Ureter (tissue), 1 donor: ENCODE measurements at regions not wholly inside any gene's neighbourhood (a gene's known extent, or its start where the extent isn't known, plus 50 kb on each side); places are given as distances from the start of the nearest gene placed in this dataset.

Experiments used
- DNase-seq: peaks from one replicate; pipeline ENCODE4 v3.0.0-alpha.2; 2020; ENCODE audit warnings: low spot score
- donor health status: DM: yes; HTN: yes; CAD: no.

DNA sequence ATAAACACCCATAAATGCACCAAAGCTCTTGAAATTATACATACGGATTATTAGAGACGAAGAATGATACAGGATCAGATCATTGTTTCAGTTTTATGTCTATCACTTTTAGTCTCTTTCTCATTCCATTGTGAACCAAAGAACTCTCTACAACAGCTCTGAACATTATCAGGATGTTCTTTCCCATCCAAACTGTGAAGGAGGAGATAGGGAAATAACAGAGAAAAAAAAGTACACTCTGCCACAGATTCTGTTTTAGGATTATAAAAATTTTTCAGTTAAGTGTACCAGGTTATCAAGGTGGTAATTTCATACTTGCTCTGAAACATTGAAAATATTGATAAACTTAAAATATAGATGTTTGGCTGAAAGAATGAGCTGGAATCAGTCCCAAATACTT, 270.9 kb downstream of the MZT1 start:
- DNase-seq, result no peak

DNA sequence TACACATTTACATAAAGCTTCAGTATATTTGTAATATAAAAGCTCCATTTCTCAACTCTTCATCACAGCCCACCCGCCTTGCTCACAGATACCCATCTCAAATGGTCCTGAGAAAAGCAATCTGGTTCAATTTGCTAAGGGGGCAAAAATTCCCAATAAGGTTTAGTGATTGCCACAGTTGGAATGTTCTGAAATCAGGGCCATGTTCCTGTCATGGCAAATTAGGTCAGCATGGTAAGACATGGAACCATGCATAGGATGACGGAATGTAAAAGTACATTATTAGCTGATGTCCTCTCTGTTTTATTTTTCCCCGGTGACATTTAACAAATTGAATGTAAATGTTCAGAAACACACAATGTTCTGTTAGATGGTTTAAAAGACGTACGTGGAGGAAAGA, 274.3 kb downstream of the MZT1 start:
- DNase-seq, result no peak

DNA sequence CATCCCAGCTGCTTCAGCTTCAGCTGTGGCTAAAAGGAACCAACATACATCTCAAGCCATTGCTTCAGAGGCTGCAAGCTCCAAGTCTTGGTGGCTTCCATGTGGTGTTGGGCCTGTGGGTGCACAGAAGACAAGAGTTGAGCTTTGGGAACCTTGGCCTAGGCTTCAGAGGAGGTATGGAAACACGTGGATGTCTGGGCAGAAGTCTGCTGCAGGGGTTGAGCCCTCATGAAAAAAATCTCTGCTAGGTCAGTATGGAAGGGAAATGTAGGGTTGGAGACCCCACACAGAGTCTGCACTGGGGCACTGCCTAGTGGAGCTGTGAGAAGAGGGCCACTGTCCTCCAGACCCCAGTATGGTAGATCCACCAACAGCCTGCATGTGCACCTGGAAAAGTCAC, 279.3 kb downstream of the MZT1 start:
- no peak for DNase-seq

DNA sequence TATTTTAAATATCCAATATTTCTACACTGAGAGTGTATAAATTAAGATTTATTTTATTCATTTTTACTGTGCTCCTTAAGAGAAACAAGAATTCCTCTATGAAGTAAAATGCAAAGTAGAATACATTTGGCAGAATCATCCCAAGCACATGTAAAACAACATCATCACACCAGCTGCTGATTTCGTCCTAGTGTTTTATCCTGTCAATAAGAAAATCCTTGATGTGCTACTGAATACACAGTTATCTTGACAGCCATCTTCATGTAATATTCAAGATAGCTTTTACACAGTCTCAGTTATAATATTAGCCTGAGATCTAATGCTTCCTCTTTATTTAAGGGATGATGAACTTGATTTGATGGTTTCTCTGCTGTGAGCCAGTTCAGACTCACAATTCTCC, 282.4 kb downstream of the MZT1 start:
- DNase-seq, result no peak

DNA sequence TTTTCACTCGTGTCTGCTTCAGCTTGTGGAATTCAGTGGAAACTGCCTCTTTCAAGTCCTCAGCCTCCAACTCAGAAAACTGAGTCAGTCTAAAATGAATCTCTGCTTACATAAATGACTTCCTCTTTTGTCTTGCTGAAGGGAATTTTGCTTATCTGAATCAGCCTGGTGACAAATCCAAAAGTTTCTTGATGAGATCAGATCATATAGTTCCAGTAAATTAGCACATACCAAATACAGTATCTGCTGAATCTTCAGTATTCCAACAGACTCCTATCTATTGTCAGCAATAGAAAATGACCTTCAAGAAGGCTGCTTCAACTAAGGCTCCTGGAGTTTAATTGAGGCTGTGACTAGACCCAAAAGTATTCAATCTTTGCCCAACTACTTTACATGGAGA, 290.0 kb downstream of the MZT1 start:
- DNase-seq, result no peak

DNA sequence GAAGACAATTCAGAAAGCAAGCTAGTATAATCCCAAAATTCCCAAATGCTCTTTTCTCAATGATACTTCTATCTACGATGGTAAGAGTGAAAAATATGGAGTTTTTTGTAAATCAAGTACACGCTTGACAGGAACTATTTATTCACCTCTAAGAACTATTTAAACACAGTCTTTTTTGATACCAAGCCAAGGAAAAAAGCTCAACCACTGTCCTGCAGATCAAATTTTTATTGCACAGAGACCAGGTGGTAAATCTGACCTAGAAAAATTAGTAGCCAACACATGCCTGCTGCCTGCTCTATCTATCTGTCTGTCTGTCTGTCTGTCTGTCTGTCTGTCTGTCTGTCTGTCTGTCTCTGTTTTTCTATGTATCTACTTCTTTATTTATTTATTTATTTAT, 292.2 kb downstream of the MZT1 start:
- no peak for DNase-seq

DNA sequence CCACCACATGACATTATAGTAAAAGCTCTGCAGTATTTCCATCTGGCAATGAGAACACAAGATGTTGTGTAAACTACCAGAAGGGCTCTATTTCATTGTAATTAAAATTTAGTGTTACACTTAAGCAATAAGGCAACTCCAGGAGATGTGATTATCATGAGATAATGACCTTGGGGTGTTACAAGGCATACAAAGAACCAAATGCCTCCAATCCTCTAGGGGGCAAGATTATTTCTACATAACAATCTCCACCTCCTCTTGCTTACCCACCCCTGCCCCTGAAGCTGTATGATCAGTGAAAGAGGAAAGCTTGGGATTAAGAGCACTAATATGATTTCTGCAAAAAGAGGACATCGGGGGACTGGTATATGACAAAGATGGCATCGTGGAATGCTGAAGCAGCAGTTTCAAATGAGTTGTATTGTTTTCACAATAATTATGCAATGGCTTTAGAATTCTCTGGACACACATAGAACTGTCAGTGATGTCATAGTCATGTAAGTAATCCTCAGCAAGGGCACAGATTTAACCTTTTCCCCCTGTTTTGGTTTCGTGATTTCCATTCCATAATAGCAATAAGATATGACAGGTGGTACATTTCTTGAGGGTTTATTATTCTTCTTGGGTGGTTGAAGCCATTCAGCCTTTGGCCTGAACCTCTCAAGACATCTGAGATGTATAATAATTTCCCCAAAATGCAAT, 295.3 kb downstream of the MZT1 start:
- no peak for DNase-seq

DNA sequence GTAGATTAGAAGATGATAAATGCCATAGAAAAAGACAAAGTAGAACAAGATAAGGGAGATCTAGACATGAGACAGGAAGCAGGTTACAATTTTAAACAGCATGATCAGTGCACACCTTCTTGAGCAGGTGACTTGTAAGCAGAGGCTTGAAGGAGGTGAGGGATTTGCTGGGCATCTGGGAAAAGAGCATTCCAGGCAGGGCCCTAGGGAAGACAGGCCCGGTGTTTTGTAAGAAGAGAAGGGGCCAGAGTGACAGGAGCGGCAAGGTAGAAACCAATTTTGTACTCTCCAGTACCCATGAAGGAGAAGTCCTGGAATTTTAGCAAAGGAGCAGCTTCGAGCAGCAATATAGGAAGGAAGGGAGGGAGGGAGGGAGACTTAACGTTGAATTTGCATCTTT, 296.5 kb downstream of the MZT1 start:
- DNase-seq, result no peak

DNA sequence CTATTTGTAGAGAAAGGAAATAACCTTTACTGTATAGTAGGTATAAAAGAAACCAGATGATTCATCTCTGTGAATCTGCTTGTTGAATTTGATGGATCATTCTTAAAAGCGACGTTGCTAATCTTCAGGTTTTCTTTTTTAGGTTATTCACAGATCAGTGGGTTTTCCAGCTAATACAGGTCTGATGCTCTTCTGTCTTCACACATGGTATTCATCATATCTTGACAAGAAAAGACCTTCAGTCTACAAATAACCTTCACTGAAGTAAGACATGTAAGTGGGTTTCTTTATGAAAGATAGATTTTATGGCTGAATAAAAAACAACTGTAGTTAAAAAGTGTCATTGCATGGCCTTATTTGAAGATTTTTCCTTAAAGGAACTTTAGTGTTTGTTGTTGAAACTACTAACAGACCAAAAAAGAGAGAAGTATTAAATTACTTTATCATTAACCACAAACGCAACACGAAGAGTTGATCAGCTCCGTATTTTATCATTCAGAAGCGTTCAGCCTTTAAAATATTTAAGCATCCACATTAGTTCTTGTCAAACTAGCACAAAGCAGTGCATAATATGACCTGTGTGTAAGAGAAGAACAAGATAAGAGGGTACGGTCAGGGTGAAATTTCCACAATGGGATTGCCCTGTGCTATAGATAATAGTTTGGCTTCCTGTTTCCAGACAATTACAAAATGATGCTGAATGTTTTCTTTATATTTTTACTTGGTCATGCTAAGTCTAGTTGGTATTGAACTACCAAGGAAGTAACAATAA, 299.5 kb downstream of the MZT1 start:
- no peak for DNase-seq

DNA sequence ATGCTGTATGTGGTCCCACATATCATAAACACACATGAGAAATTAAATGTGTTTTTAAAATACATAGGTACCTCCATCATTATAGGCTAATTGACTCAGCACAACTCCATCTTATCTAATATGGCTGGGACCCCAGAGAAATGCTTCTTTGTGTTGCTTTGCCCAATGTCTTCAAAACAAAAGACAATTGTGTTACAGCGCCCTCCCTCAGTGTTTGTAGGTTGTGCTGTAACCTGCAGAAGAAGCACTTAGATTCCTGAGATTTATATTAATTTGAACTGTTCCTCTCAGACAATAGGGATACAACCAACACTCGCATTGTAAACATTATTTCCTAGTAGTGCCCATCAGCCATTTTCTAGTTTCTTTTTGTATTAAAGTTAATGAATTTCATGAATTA, 303.4 kb downstream of the MZT1 start:
- DNase-seq, result no peak

DNA sequence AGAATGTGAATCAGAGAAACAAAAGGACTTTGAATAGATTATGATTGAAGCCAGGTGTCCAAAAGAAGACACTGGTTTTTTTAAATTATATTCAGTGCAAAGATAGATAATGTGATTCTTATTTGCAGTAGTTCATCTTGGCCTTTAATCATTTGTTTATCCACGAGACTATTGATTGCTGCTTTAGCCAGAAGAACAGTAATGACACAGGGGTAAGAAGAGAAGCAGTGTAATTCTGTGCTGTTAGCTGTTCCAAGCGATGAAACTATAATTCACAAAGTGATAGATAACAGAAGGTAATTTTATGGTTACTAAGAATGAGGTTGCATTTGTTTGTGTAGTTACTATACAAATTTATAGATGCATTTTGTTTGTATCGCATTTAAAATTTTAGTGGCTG, 311.6 kb downstream of the MZT1 start:
- no peak for DNase-seq

DNA sequence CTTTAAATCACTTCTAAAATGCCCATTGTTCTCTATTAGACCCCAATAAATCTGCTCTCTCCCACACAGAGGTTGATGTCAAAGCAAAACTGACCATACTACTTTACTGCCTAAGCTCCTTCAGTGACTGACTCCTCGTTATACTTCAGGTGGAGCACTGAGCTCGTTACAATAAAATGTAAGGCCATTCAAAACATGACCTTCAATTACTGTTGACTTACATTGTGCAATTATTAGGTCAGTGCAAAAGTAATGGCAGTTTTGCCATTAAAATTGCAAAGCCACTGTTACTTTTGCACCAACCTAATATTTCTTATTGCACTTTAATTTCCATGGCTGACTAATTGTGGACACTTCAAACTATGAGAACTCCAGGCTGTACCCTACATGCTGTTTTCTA, 314.9 kb downstream of the MZT1 start:
- DNase-seq, result no peak

DNA sequence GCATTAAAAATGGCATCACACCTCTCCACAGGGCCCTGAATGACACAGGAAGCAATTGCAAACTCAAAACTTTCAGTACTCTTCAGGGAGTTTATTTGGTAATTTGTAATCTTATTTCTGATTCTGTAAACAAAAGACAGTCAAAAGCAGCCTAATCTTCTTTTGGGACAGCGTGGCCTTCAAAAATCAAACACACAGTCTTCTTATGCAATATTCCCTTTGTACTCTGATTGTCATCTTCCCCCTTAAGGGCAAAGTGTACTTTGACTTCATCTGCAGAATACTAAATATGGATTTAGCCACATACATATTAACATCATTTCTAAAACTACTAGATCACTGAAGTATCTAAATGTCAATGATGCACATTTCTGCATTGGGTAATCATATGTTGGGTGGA, 322.0 kb downstream of the MZT1 start:
- no peak for DNase-seq

DNA sequence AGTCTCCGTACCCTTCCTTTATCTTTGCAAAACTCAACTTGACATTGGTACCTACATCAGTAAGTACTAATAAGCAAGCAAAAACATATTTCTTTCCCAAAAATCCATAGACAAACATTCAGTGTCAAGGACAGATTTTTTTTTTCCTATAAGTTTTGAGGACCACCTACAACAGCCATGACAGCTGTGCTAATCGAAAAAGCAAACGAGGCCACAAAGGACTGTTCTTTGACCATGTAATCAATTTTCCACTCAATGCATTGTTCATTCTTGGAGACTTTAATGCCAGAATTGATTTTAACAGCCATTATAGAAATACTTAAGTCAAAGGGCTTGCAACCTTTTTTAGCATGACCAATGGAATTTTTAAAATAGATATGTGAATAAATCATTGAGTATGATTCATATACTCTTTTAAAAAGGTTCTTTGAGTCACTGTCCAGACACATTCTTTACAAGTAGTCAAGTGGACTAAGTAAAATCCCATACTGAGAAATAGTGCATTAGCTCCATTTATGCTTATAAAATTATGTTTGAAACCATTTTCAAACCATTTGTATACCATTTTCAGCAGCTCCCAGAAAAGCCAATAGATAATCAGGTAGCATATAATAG, 323.9 kb downstream of the MZT1 start:
- no peak for DNase-seq

DNA sequence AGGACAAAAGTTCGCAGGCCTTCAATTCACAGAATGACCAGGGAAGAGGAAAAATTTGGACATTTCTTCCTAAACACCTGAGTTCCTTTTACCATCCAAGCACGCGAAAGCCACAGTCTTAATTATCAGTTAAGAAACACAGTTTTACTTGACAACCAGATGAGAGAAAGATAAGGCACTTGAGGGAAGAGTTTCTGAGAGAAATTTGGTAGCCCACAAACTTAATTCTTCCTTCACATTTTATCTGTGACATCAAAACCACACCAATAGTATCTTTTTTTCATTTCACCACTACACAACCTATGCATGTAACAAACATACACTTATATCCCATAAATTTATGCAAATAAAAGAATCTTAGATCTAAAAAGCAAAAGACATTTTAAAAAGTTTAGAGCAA, 326.6 kb downstream of the MZT1 start:
- DNase-seq, result no peak

DNA sequence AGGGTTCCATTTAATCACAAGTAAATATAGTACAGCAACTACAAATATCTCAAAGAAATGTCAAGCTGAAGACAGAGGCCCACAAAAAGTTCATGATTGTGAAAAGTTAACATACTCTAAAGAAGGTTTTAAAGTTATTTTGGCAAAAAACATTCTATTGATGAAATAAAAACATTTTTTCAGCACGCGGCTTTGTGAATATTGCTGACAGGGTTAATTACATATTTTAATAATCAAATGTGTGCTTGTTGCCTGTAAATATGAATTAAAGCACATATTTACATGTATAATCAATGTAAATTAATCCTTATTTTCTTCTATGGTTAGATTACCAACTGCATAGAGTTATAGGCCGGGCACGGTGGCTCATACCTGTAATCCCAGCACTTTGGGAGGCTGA, 328.1 kb downstream of the MZT1 start:
- DNase-seq, result no peak

DNA sequence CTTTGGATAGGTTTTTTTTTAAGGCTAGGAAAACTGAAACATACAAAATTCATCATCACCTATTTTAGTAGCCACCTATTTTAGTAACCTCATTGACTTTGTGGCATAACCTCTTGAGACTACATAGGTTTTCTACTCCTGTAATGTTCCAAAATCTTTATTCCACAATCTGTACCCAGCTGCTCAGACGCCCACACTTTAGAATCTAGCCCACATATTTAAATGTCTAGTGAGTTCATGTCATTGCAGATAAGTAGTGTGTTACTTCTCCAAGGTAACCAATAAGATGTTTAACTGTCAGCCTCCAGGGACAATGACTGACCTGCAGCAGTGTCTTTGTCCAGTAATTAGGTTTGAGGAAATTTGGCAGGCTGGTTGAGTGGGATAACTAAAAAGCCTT, 330.2 kb downstream of the MZT1 start:
- DNase-seq, result no peak

DNA sequence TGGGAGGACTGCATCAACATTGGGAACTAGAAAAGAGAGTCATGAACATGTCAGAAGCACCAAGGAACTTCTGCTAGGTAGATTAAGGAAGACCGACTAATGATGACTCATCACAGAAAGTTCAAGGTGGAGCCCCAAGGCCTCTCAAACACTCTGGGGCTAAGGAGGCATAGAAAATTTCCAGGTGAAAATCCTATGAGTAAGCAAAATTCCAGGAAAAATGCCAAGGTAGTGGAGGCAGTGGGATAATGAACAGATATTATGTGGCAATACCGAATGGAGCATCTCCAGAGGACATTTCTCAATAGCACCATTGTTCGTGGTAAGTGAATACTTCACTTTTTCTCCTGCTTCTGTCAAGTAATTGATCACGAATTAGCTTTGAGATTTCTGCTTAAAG, 336.5 kb downstream of the MZT1 start:
- DNase-seq, result no peak

DNA sequence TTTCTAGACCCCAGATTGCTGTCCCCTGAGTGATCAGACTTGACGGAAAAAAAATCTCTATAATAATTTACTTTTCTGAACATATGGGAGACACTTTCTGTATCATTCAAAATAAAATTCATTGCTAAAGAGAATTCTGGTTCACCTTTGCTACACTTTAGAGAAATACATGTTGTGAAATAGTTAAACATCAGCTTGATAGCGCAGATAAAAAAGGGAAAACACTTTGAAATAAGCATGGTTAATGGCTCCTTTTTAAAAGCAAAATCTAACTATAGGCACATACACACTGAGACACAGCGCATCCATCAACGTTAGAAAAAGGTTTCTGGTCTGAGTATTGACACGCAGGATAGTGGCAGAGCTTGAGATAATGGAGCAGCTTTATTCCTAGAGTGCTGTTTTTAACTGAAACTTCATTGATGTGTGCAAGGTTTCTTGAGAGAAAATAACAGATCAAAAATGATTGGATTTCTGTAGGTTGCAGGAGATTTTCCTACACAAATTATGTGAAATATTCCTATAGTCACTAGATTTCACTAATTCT, 341.2 kb downstream of the MZT1 start:
- no peak for DNase-seq

DNA sequence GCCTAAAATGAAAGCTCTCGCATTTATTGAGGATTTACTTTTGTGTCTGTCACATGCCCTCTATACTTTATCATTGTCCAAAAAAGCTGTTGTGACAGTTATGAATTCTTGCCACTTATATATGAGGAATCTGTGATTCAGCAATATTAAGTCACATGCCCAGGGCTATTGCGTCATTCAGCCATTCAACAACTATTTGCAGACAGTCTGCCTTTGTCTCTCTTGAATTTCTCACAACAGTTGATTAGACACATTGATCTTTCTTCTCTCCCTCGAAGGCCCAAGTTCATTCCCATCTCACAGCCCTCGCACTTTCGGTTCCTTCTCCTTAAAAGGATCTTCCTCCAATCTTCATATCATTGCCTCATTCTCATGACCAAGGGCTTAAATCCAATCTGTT, 342.6 kb downstream of the MZT1 start:
- DNase-seq, result no peak

DNA sequence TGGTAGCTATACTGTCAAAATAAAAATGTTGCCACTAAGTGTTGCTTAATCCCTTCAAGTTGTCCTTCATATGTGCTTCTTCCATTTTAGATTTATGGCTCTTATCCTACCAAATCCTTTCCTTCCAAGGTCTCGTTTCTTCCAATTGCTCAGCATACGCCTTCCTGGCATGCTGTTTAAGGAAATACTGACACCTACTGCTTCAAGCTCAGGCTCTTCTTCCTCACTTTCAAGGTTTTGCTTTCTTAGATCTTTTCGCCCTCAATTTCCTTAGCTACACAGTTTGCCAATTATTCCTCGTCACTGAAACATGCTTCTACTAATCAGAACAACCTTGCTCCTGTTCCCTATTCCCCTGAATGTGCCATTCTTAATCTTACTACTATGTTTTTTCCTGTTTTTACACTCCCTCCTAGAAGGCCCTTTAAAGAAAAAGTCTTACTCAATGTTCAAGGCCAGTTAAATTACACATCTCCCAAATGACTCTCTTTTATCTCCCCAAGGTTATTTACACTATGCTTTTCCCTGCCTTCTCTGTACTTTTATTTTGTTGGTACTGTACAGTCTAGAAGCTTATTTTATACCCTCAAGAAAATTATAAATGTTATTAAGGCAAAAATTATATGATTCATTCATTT, 343.1 kb downstream of the MZT1 start:
- DNase-seq, result no peak

DNA sequence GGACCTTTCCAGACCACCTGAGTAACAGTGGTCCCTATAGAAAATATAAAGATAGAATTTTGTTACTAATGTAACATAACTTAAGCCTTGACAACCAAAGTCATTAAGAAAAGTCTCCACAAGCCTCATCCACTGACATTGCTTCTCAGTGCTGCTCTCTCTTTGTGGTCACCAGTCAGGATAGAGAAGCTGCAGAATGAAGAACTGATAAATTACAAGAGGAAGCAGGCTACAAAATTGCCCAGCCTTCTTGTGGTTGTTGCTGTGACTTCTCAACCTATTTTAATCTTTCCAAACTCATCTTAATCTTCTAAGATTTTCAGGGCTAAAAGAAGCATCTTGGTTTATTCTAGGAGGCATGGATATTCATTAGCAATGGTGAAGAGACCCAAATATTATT, 343.8 kb downstream of the MZT1 start:
- no peak for DNase-seq

DNA sequence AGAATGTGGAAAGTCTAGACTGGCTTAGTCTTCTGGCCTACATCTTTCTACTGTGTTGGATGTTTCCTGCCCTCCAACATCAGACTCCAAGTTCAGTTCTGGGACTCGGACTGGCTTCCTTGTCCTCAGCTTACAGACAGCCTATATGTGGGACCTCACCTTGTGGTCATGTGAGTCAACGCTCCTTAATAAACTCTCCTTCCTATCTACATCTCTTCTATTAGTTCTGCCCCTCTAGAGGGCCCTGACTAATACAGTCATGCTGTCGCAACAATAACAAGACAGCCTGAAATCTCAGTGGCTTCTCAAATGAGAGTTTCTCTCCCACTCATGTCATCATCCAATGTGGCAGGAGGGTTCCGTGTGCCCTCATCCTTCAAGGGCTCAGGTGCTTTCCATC, 347.8 kb downstream of the MZT1 start:
- no peak for DNase-seq
